HepG2 (cell line): ENCODE measurements at regions not wholly inside any gene's neighbourhood (a gene's known extent, or its start where the extent isn't known, plus 50 kb on each side); places are given as distances from the start of the nearest gene placed in this dataset.

Experiments
- ATAC-seq: fragments of 200-7000 bp; cut with Tn5 transposase; 3 replicates; pipeline ENCODE4 v1.9.1; 2020; ENCODE audit warnings: mild to moderate bottlenecking, moderate library complexity
- BruUV-seq: library from RNA; stranded (reverse); fragments of 400-500 nt; replicated peaks from 2 replicates; lab custom pipeline; 2021; lab: Mats Ljungman, UMichigan
- CTCF ChIA-PET: fragments of 300-600 bp; formaldehyde crosslinking; extraction: SDS; loops from one replicate; lab custom pipeline; 2021; ENCODE audit warnings: low total read pairs, inconsistent platforms, low intra/inter-chr PET ratio; lab: Yijun Ruan, JAX
- POLR2A ChIA-PET: fragments of 350-600 bp; sonication (Branson Sonifier 250); formaldehyde crosslinking; loops from one replicate; lab custom pipeline; 2020; ENCODE audit warnings: antibody characterized with exemption, inconsistent platforms; lab: Yijun Ruan, JAX
- DNase-seq: peaks from one replicate; pipeline ENCODE4 v3.0.0-alpha.2; 2015; ENCODE audit warnings: low spot score
- FAIRE-seq: peaks from 3 replicates; lab custom pipeline; 2011; peaks lifted over from hg19 to GRCh38; lab: Jason Lieb, UNC
- H2AFZ ChIP-seq: one replicate; pipeline ENCODE4 v1.6.1; 2011; ENCODE audit warnings: low read length, inconsistent platforms
- H3K27ac ChIP-seq: fragments of 300-600 bp; 3 replicates; pipeline ENCODE4 v1.8.0; 2011; ENCODE audit warnings: mixed run types, mild to moderate bottlenecking, mixed read lengths, low read length, inconsistent platforms; ENCODE audit not compliant: insufficient read depth; ENCODE audit errors: extremely low read length
- H3K27me3 ChIP-seq, 2 experiments: fragments of 200-600 bp in 1 of 2; 2 replicates in 1 of 2; 3 replicates in 1 of 2; pipeline versions ENCODE4 v1.6.0 to v1.8.0; 2011; ENCODE audit warnings: low read length in 2 of 2, mild to moderate bottlenecking in 2 of 2, moderate library complexity in 2 of 2, inconsistent platforms in 1 of 2; ENCODE audit not compliant: insufficient read depth in 2 of 2, control insufficient read depth in 1 of 2
- H3K36me3 ChIP-seq, 2 experiments: fragments of 200-600 bp in 1 of 2; replicated peaks in 1 of 2; 2 replicates in 1 of 2; 3 replicates in 1 of 2; pipeline versions ENCODE4 v1.5.1 to v1.8.0; 2011; ENCODE audit warnings: low read length in 2 of 2, inconsistent platforms in 1 of 2; ENCODE audit not compliant: insufficient read depth in 2 of 2, control insufficient read depth in 1 of 2
- H3K4me1 ChIP-seq: 2 replicates; pipeline ENCODE4 v1.5.1; 2012; ENCODE audit warnings: low read length, inconsistent platforms; ENCODE audit not compliant: insufficient read depth
- H3K4me2 ChIP-seq: 2 replicates; pipeline ENCODE4 v1.6.0; 2011; ENCODE audit warnings: low read depth, low read length, inconsistent platforms
- H3K4me3 ChIP-seq, 3 experiments: fragments of 200-600 bp in 1 of 3; sonication (generic), shearing (Covaris generic) in 1 of 3; replicated peaks in 1 of 3; 2 replicates each; pipeline ENCODE4 v1.5.1; 2011 to 2016; ENCODE audit warnings: low read length in 3 of 3, inconsistent platforms in 2 of 3, low read depth in 2 of 3, mild to moderate bottlenecking in 2 of 3, control low read depth in 1 of 3, mixed read lengths in 1 of 3; ENCODE audit not compliant: insufficient read depth in 1 of 3
- H3K79me2 ChIP-seq: one replicate; pipeline ENCODE4 v1.6.1; 2011; ENCODE audit warnings: low read length, inconsistent platforms; ENCODE audit not compliant: insufficient read depth
- H3K9ac ChIP-seq: 2 replicates; pipeline ENCODE4 v1.6.0; 2011; ENCODE audit warnings: mild to moderate bottlenecking, low read depth, low read length, inconsistent platforms; ENCODE audit not compliant: insufficient read depth
- H3K9me3 ChIP-seq: 2 replicates; pipeline ENCODE4 v1.5.1; 2012; ENCODE audit warnings: mild to moderate bottlenecking, low read length
- H4K20me1 ChIP-seq: 2 replicates; pipeline ENCODE4 v1.6.0; 2011; ENCODE audit warnings: inconsistent platforms, mild to moderate bottlenecking, low read length, moderate library complexity; ENCODE audit not compliant: insufficient read depth
- ETV6 ChIP-seq: sonication (generic); formaldehyde crosslinking; conservative IDR thresholded peaks from 2 replicates; pipeline ENCODE4 v1.4.0; 2020; ENCODE audit warnings: missing genetic modification reagents
- MNT ChIP-seq: fragments of 450-650 bp; IDR thresholded peaks from 2 replicates; pipeline ENCODE4 v1.6.1; 2016
- PAXIP1 ChIP-seq: sonication (generic); formaldehyde crosslinking; conservative IDR thresholded peaks from 2 replicates; pipeline ENCODE4 v1.4.0; 2020; ENCODE audit warnings: mild to moderate bottlenecking, missing genetic modification reagents, moderate library complexity
- ZBED4 ChIP-seq: sonication (generic); formaldehyde crosslinking; IDR thresholded peaks from 2 replicates; pipeline ENCODE4 v1.4.0; 2020; ENCODE audit warnings: missing genetic modification reagents, borderline replicate concordance
- ZNF282 ChIP-seq: fragments of 450-650 bp; IDR thresholded peaks from 2 replicates; pipeline ENCODE4 v1.6.1; 2018; ENCODE audit not compliant: partially characterized antibody
- ZNF773 ChIP-seq: sonication (generic); formaldehyde crosslinking; IDR thresholded peaks from 2 replicates; pipeline ENCODE4 v1.4.0; 2020; ENCODE audit warnings: missing genetic modification reagents, borderline replicate concordance
- ZNF878 ChIP-seq: sonication (generic); formaldehyde crosslinking; IDR thresholded peaks from 2 replicates; pipeline ENCODE4 v1.8.1; 2023; ENCODE audit warnings: mild to moderate bottlenecking, missing genetic modification reagents, moderate library complexity
- WGBS: methylation state at CpG from one replicate; pipeline ENCODE4 v1.1.6; 2017; ENCODE audit warnings: low lambda C conversion rate; 5-methylcytosine and 5-hydroxymethylcytosine counted together
- in situ Hi-C: cut with HindIII; loops from 2 replicates; pipeline ENCODE4 v1.10.0; 2017; ENCODE audit warnings: low pct_unique_long_range_greater_than_20kb; ENCODE audit not compliant: extremely low pct_ligation_motif_present
- intact Hi-C: fragments of 100-400 bp; cut with micrococcal nuclease; formaldehyde crosslinking; loops from one replicate; pipeline ENCODE4 v1.10.0; 2022; ENCODE audit not compliant: unreplicated experiment

GRCh38 chr6:134593442-134593841 lies 275.5 kb upstream of the SGK1 start:
- ChIA-PET POLR2A (no interaction called here), CTCF (no interaction called here)
- DNase-seq (no peak), ATAC-seq (no peak), FAIRE-seq (no peak)
- intact Hi-C loops (no loop called here), in situ Hi-C loops (no loop called here)
- H3K4me2 ChIP-seq: no peak overlapping the region
- no peaks in the 10 kb centered on the region for H3K9me3 ChIP-seq
- no peaks in the 10 kb centered on the region for H3K4me1 ChIP-seq
- no peaks in the 10 kb centered on the region for H3K79me2 ChIP-seq
- no peak overlapping the region for H3K4me3 ChIP-seq
- BruUV-seq: no TSS peak
- no peak overlapping the region for H3K9ac ChIP-seq
- no peaks in the 10 kb centered on the region for H3K36me3 ChIP-seq
- TF ChIP-seq ZNF282: no peak
- TF ChIP-seq ZNF878 (CRISPR knock-in tag): no peak
- TF ChIP-seq ZBED4 (CRISPR knock-in tag): no peak
- TF ChIP-seq MNT: no peak
- no peak for TF ChIP-seq ZNF773 (CRISPR knock-in tag)
- no peak for TF ChIP-seq PAXIP1 (CRISPR knock-in tag)
- TF ChIP-seq ETV6 (CRISPR knock-in tag): no peak
- no peak overlapping the region for H3K27ac ChIP-seq
- H4K20me1 ChIP-seq: no peaks in the 10 kb centered on the region
- no peaks in the 10 kb centered on the region for H3K27me3 ChIP-seq
- 19% methylated on average over 3 of the region's 3 CpGs for WGBS
- no peak overlapping the region for H2AFZ ChIP-seq
